ENCODE measurements at regions not wholly inside any gene's neighbourhood (a gene's known extent, or its start where the extent isn't known, plus 50 kb on each side); places are given as distances from the start of the nearest gene placed in this dataset.

- no peak for DNase-seq (ENCODE audit: low spot score)
These were observed 474.2 kb downstream of the GBA3 start for GRCh38 chr4:23166919-23167318.

GRCh38 chr4:23166407-23166806 is 473.7 kb downstream of the GBA3 start:
- no peak for DNase-seq (ENCODE audit: low spot score)

GRCh38 chr4:23165669-23166068 is 472.9 kb downstream of the GBA3 start:
- DNase-seq (ENCODE audit: low spot score), result no peak

GRCh38 chr4:23163647-23164436 is 471.1 kb downstream of the GBA3 start:
- no peak for DNase-seq (ENCODE audit: low spot score)

- DNase-seq (ENCODE audit: low spot score), result no peak
These were observed 469.5 kb downstream of the GBA3 start for GRCh38 chr4:23162275-23162674.

- no peak for DNase-seq (ENCODE audit: low spot score)
These were observed 469.1 kb downstream of the GBA3 start for GRCh38 chr4:23161787-23162186.

GRCh38 chr4:23153076-23153475 is 460.3 kb downstream of the GBA3 start:
- DNase-seq (ENCODE audit: low spot score), result no peak

GRCh38 chr4:23149815-23150214 is 457.1 kb downstream of the GBA3 start:
- DNase-seq (ENCODE audit: low spot score), result no peak

GRCh38 chr4:23144707-23145106 is 452.0 kb downstream of the GBA3 start:
- no peak for DNase-seq (ENCODE audit: low spot score)

- peak; percentile 68 for DNase-seq (ENCODE audit: low spot score)
These were observed 443.3 kb downstream of the GBA3 start for GRCh38 chr4:23135792-23136645.

- no peak for DNase-seq (ENCODE audit: low spot score)
These were observed 441.6 kb downstream of the GBA3 start for GRCh38 chr4:23134331-23134730.

- no peak for DNase-seq (ENCODE audit: low spot score)
These were observed 438.1 kb downstream of the GBA3 start for GRCh38 chr4:23130845-23131244.

GRCh38 chr4:23125118-23125517 is 432.4 kb downstream of the GBA3 start:
- no peak for DNase-seq (ENCODE audit: low spot score)

- DNase-seq (ENCODE audit: low spot score), result no peak
These were observed 430.1 kb downstream of the GBA3 start for GRCh38 chr4:23122666-23123400.

GRCh38 chr4:23120374-23120773 is 427.6 kb downstream of the GBA3 start:
- no peak for DNase-seq (ENCODE audit: low spot score)

GRCh38 chr4:23117826-23118225 is 425.1 kb downstream of the GBA3 start:
- no peak for DNase-seq (ENCODE audit: low spot score)

- no peak for DNase-seq (ENCODE audit: low spot score)
These were observed 421.8 kb downstream of the GBA3 start for GRCh38 chr4:23114538-23114937.

- DNase-seq (ENCODE audit: low spot score), result no peak
These were observed 420.4 kb downstream of the GBA3 start for GRCh38 chr4:23113104-23113503.

GRCh38 chr4:23106516-23106915 is 413.8 kb downstream of the GBA3 start:
- no peak for DNase-seq (ENCODE audit: low spot score)

- DNase-seq (ENCODE audit: low spot score), result no peak
These were observed 413.1 kb downstream of the GBA3 start for GRCh38 chr4:23105759-23106370.

- no peak for DNase-seq (ENCODE audit: low spot score)
These were observed 404.5 kb downstream of the GBA3 start for GRCh38 chr4:23097251-23097650.

- DNase-seq (ENCODE audit: low spot score), result no peak
These were observed 399.0 kb downstream of the GBA3 start for GRCh38 chr4:23091711-23092110.
